Upper lobe of left lung (tissue), 4 donors: ENCODE measurements at regions not wholly inside any gene's neighbourhood (a gene's known extent, or its start where the extent isn't known, plus 50 kb on each side); places are given as distances from the start of the nearest gene placed in this dataset.

Experiments used
- CTCF ChIP-seq, 6 experiments: fragments of 450-650 bp in 4 of 6; fragments of 200-600 bp in 2 of 6; sonication (generic) in 2 of 6; IDR thresholded peaks; one replicate each; pipeline ENCODE4 v1.5.1; 2016 to 2019; ENCODE audit warnings: antibody characterized with exemption in 6 of 6
- POLR2A ChIP-seq, 4 donors: fragments of 450-650 bp; IDR thresholded peaks; one replicate each; pipeline ENCODE4 v1.5.1; 2016 to 2017; ENCODE audit warnings: antibody characterized with exemption in 4 of 4, mild to moderate bottlenecking in 2 of 4

DNA sequence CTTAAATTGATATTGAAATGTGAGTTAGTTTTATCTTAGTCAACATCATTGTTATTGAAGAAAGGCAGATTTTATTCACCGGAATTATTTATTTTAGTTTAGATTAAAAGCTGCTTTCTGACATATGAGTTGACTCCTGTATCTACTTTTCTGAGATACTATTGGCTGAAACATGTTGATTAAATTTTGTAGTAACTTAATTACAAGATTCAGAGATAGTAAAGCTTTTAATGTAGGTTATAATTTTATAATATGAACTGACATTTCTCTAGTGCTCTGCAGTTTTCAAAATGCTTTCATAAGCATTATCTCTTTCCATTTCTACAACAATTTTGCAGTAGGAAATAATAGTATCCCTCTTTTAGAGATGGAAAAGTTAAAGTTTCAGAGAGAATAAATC lies 616.0 kb downstream of the USP25 start:
- TF ChIP-seq CTCF (IDR thresholded peaks at IDR 0.05) (no peak), POLR2A (IDR thresholded peaks at IDR 0.05) (no peak)
